ENCODE measurements at regions not wholly inside any gene's neighbourhood (a gene's known extent, or its start where the extent isn't known, plus 50 kb on each side); places are given as distances from the start of the nearest gene placed in this dataset.

DNA sequence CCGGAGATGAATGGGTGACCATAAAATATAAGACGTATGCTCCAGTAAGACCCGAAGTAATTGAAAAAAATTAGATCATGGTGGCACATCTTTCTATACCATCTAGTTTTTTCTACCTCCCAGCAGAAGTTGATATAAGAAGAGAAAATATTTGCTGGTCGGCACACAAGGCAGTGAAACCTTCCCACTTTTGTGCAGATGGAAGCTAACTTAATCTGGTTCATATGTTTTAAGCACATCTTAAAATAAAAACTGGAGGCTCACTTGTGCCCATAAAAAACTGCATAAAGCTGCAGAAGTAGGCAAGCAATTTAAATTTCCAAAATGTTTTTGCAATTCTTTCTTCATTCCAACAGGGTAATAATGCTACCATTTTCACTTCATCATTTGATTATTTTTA, 449.2 kb downstream of the CNTN3 start:
- no peak overlapping the region for H3K9ac ChIP-seq (ENCODE audit: extremely low read depth, insufficient read length, low read length)
- H2BK5ac ChIP-seq (ENCODE audit: insufficient read length, low read length) = no peak overlapping the region
- no peak overlapping the region for H3K23ac ChIP-seq (ENCODE audit: insufficient read length, low read depth, low read length)
- no peak overlapping the region for H2BK12ac ChIP-seq (ENCODE audit: insufficient read length, low read depth, low read length)
- H3K4ac ChIP-seq (ENCODE audit: low read depth, low read length) = no peak overlapping the region
- no peak overlapping the region for H2AK5ac ChIP-seq (ENCODE audit: insufficient read length, low read length)
- no peaks in the 10 kb centered on the region for H3K23me2 ChIP-seq (ENCODE audit: insufficient read length, low read depth, low read length, poor library complexity, severe bottlenecking)
- peaks cover 25 to 26% of the 10 kb centered on the region in 2 experiments for H3K9me3 Mint-ChIP-seq
- no peak overlapping the region for H2BK15ac ChIP-seq (ENCODE audit: low read depth, low read length)
- no peak overlapping the region for H4K8ac ChIP-seq (replicated peaks; ENCODE audit: insufficient read length, low read depth, low read length)
- no peaks in the 10 kb centered on the region; the same call in 1 of the 2 replicates for H3K27me3 Mint-ChIP-seq (ENCODE audit: low read depth)
- TF ChIP-seq, protein P1, sequence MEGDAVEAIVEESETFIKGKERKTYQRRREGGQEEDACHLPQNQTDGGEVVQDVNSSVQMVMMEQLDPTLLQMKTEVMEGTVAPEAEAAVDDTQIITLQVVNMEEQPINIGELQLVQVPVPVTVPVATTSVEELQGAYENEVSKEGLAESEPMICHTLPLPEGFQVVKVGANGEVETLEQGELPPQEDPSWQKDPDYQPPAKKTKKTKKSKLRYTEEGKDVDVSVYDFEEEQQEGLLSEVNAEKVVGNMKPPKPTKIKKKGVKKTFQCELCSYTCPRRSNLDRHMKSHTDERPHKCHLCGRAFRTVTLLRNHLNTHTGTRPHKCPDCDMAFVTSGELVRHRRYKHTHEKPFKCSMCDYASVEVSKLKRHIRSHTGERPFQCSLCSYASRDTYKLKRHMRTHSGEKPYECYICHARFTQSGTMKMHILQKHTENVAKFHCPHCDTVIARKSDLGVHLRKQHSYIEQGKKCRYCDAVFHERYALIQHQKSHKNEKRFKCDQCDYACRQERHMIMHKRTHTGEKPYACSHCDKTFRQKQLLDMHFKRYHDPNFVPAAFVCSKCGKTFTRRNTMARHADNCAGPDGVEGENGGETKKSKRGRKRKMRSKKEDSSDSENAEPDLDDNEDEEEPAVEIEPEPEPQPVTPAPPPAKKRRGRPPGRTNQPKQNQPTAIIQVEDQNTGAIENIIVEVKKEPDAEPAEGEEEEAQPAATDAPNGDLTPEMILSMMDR (conservative IDR thresholded peaks at IDR 0.05) = no peak
- WGBS (ENCODE audit: extremely low coverage, insufficient read length, low lambda C conversion rate) = no CpG with 5 or more reads among the region's 4 CpGs
- no peak overlapping the region for H2BK120ac ChIP-seq (ENCODE audit: low read depth, low read length, poor library complexity, severe bottlenecking)
- H3K27me3 ChIP-seq (ENCODE audit: insufficient read depth, low read length) = no peaks in the 10 kb centered on the region
- no peak overlapping the region for H4K91ac ChIP-seq (ENCODE audit: insufficient read length, low read depth, low read length)
- H3K4me1 ChIP-seq (ENCODE audit: insufficient read depth, low read length) = no peaks in the 10 kb centered on the region
- H3K79me1 ChIP-seq (ENCODE audit: insufficient read depth, low read depth, low read length, poor library complexity, severe bottlenecking) = no peaks in the 10 kb centered on the region
- no peak overlapping the region for H3K27ac Mint-ChIP-seq
- H3K36me3 Mint-ChIP-seq (ENCODE audit: insufficient read depth in 1 of 3, low read depth in 3 of 3) = peaks cover 9 to 18% (median 15%) of the 10 kb centered on the region in 3 experiments
- H3K14ac ChIP-seq (ENCODE audit: insufficient read depth, low read length) = no peak overlapping the region
- no peak overlapping the region for H2AFZ ChIP-seq (ENCODE audit: low read length)
- H3K27ac ChIP-seq (ENCODE audit: insufficient read length, low read depth, low read length) = no peak overlapping the region
- no peak overlapping the region for H3K18ac ChIP-seq (ENCODE audit: insufficient read length, low read depth, low read length)
- H3T11ph ChIP-seq (ENCODE audit: low read length) = no peak overlapping the region
- H3K9me3 ChIP-seq (ENCODE audit: control insufficient read depth, low read depth, low read length) = no peaks in the 10 kb centered on the region
- DNase-seq = no peak
- H3K4me3 Mint-ChIP-seq = no peak overlapping the region
- H4K20me1 ChIP-seq (ENCODE audit: control insufficient read depth, insufficient read depth, insufficient read length) = no peaks in the 10 kb centered on the region
- H3K4me1 Mint-ChIP-seq = no peaks in the 10 kb centered on the region
- H4K5ac ChIP-seq (ENCODE audit: insufficient read length, low read depth, low read length) = no peak overlapping the region
- no peak overlapping the region for H3K56ac ChIP-seq (ENCODE audit: insufficient read length, low read depth, low read length)
- H3K79me2 ChIP-seq (ENCODE audit: insufficient read depth, low read length) = no peaks in the 10 kb centered on the region
- H2BK20ac ChIP-seq (ENCODE audit: low read depth, low read length, poor library complexity, severe bottlenecking) = no peak overlapping the region
- H3K4me2 ChIP-seq (ENCODE audit: insufficient read depth, insufficient read length, low read length) = no peak overlapping the region

Data from H9 (cell line).